Heart left ventricle (tissue), 13 donors: ENCODE measurements at regions not wholly inside any gene's neighbourhood (a gene's known extent, or its start where the extent isn't known, plus 50 kb on each side); places are given as distances from the start of the nearest gene placed in this dataset.

Source experiments
- POLR2A ChIP-seq, 2 donors: fragments of 450-650 bp; IDR thresholded peaks; one replicate each; pipeline ENCODE4 v1.6.1; 2017; ENCODE audit warnings: antibody characterized with exemption in 2 of 2, mild to moderate bottlenecking in 2 of 2, moderate library complexity in 2 of 2
- TF ChIP-seq, protein P1 (sequence below), 12 donors: fragments of 200-600 bp; sonication (generic) in 4 of 12; IDR thresholded peaks; one replicate each; pipeline versions ENCODE4 v1.5.0 to v1.8.0; 2018 to 2022; ENCODE audit warnings: antibody characterized with exemption in 12 of 12, mild to moderate bottlenecking in 5 of 12
- donor health status: ischemic (EF 13 %, LVEDD 7.1; RV severe dilation, severe dysfunction).
- donor health status: DM: no; HTN: yes; CAD: no.
- donor health status: DM: no; HTN: no; CAD: no.
- donor health status: ischemic (EF 25% LVEDD 6.9; RV normal size, moderate dysfunction).
- donor health status: ischemic (EF 25% LVEDD 5.7; RV mildly dilated, moderate dysfunction).
- donor health status: ischemic (EF 35%, LVEDD 5.7; RV mildly dilated, moderate dysfunction).
- donor health status: nonischemic (EF 11% LVEDD 7.7; RV severe dilation, severe dysfunction).
- donor health status: DM: yes; HTN: yes; CAD: no.
- donor health status: PGD.
- donor health status: ischemic (EF 29% LVEDD 5.4; RV normal size, mild dysfunction).
- donor health status: nonischemic (EF 23%, LVEDD 6.1; RV moderate dilation, normal function).

DNA sequence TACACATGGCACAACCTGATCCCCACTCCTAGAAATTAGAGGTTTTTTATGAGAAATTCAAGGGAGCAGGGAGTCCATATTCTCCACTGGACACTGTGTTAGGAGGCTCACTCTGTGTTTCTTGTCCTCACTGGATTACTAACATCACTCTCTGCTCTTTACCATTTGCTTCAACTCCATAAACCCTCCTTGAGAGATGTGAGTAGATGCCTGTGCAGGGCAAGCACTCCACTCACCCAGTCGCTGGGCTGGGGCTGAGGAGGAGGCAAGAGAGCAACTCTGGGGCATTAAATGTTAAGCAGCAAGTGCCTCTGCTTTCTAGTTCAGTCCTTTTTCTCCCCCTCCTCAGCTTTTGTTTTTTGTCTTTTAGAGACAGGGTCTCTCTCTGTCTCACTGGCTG, 115.1 kb downstream of the LARP7 start:
- no peak for TF ChIP-seq POLR2A (IDR thresholded peaks at IDR 0.05)
- TF ChIP-seq, protein P1, sequence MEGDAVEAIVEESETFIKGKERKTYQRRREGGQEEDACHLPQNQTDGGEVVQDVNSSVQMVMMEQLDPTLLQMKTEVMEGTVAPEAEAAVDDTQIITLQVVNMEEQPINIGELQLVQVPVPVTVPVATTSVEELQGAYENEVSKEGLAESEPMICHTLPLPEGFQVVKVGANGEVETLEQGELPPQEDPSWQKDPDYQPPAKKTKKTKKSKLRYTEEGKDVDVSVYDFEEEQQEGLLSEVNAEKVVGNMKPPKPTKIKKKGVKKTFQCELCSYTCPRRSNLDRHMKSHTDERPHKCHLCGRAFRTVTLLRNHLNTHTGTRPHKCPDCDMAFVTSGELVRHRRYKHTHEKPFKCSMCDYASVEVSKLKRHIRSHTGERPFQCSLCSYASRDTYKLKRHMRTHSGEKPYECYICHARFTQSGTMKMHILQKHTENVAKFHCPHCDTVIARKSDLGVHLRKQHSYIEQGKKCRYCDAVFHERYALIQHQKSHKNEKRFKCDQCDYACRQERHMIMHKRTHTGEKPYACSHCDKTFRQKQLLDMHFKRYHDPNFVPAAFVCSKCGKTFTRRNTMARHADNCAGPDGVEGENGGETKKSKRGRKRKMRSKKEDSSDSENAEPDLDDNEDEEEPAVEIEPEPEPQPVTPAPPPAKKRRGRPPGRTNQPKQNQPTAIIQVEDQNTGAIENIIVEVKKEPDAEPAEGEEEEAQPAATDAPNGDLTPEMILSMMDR (IDR thresholded peaks at IDR 0.05) = no peak
